ENCODE measurements at regions not wholly inside any gene's neighbourhood (a gene's known extent, or its start where the extent isn't known, plus 50 kb on each side); places are given as distances from the start of the nearest gene placed in this dataset.

- H3K4me1 Mint-ChIP-seq = no peaks in the 10 kb centered on the region
- no peaks in the 10 kb centered on the region for H3K36me3 Mint-ChIP-seq
- no peak for ATAC-seq (ENCODE audit: low read depth in 2 of 2)
- no peak for DNase-seq
- no peaks in the 10 kb centered on the region for H3K9me3 Mint-ChIP-seq
- no peak overlapping the region for H3K4me3 Mint-ChIP-seq
- H3K27ac Mint-ChIP-seq = no peak overlapping the region
- peaks cover 0 to 7% (median under 1%) of the 10 kb centered on the region in 3 donors for H3K27me3 Mint-ChIP-seq
Observed at GRCh38 chr4:100294356-100294755, 104.1 kb upstream of the DDIT4L start.

- H3K36me3 Mint-ChIP-seq = no peaks in the 10 kb centered on the region
- ATAC-seq (ENCODE audit: low read depth in 2 of 2) = no peak
Observed at GRCh38 chr4:100290585-100290984, 100.3 kb upstream of the DDIT4L start.

GRCh38 chr4:100289946-100290345 is 99.7 kb upstream of the DDIT4L start:
- H3K4me3 Mint-ChIP-seq = no peak overlapping the region
- ATAC-seq (ENCODE audit: low read depth in 2 of 2) (no peak), DNase-seq (no peak)
- H3K27me3 Mint-ChIP-seq = peaks cover 0 to 10% (median 0%) of the 10 kb centered on the region in 3 donors
- H3K27ac Mint-ChIP-seq = no peak overlapping the region
- no peaks in the 10 kb centered on the region for H3K4me1 Mint-ChIP-seq
- H3K9me3 Mint-ChIP-seq = no peaks in the 10 kb centered on the region
- no peaks in the 10 kb centered on the region for H3K36me3 Mint-ChIP-seq

More at GRCh38 chr4:100290585-100290984, 100.3 kb upstream of the DDIT4L start:
- no peak overlapping the region for H3K27ac Mint-ChIP-seq
- no peaks in the 10 kb centered on the region for H3K4me1 Mint-ChIP-seq
- H3K9me3 Mint-ChIP-seq = no peaks in the 10 kb centered on the region
- no peak for DNase-seq
- peaks cover 0 to 10% (median 0%) of the 10 kb centered on the region in 3 donors for H3K27me3 Mint-ChIP-seq
- no peak overlapping the region for H3K4me3 Mint-ChIP-seq

GRCh38 chr4:100289530-100289888 is 99.2 kb upstream of the DDIT4L start:
- DNase-seq = no peak
- ATAC-seq (ENCODE audit: low read depth in 2 of 2) = no peak
- H3K27ac Mint-ChIP-seq = no peak overlapping the region
- no peak overlapping the region for H3K4me3 Mint-ChIP-seq
- no peaks in the 10 kb centered on the region for H3K36me3 Mint-ChIP-seq
- H3K27me3 Mint-ChIP-seq = peaks cover 0 to 10% (median 0%) of the 10 kb centered on the region in 3 donors
- H3K9me3 Mint-ChIP-seq = no peaks in the 10 kb centered on the region
- H3K4me1 Mint-ChIP-seq = no peaks in the 10 kb centered on the region

- Mint-ChIP-seq H3K27me3 (peaks cover 0 to 10% (median under 1%) of the 10 kb centered on the region in 3 donors), H3K27ac (no peak overlapping the region), H3K4me1 (no peaks in the 10 kb centered on the region), H3K4me3 (no peak overlapping the region), H3K9me3 (no peaks in the 10 kb centered on the region), H3K36me3 (no peaks in the 10 kb centered on the region)
- ATAC-seq (ENCODE audit: low read depth in 2 of 2) (no peak), DNase-seq (no peak)
Observed at GRCh38 chr4:100288811-100289529, 98.7 kb upstream of the DDIT4L start.

- Mint-ChIP-seq H3K27ac (no peak overlapping the region), H3K9me3 (no peaks in the 10 kb centered on the region), H3K4me3 (no peak overlapping the region), H3K27me3 (peaks cover 0 to 10% (median 4%) of the 10 kb centered on the region in 3 donors), H3K4me1 (no peaks in the 10 kb centered on the region), H3K36me3 (no peaks in the 10 kb centered on the region)
- DNase-seq (no peak), ATAC-seq (ENCODE audit: low read depth in 2 of 2) (no peak)
Observed at GRCh38 chr4:100288161-100288560, 97.9 kb upstream of the DDIT4L start.

- ATAC-seq (ENCODE audit: low read depth in 2 of 2) = no peak
- H3K4me1 Mint-ChIP-seq = no peaks in the 10 kb centered on the region
- no peaks in the 10 kb centered on the region for H3K36me3 Mint-ChIP-seq
- no peak overlapping the region for H3K4me3 Mint-ChIP-seq
- no peak overlapping the region for H3K27ac Mint-ChIP-seq
- H3K9me3 Mint-ChIP-seq = no peaks in the 10 kb centered on the region
- DNase-seq = no peak
- H3K27me3 Mint-ChIP-seq = peaks cover 0 to 10% (median 4%) of the 10 kb centered on the region in 3 donors
Observed at GRCh38 chr4:100287534-100287933, 97.3 kb upstream of the DDIT4L start.

- DNase-seq (no peak), ATAC-seq (ENCODE audit: low read depth in 2 of 2) (no peak)
- H3K4me3 Mint-ChIP-seq = no peak overlapping the region
- peaks cover 0 to 10% (median 4%) of the 10 kb centered on the region in 3 donors for H3K27me3 Mint-ChIP-seq
- H3K27ac Mint-ChIP-seq = no peak overlapping the region
- H3K36me3 Mint-ChIP-seq = no peaks in the 10 kb centered on the region
- H3K9me3 Mint-ChIP-seq = no peaks in the 10 kb centered on the region
- H3K4me1 Mint-ChIP-seq = no peaks in the 10 kb centered on the region
Observed at GRCh38 chr4:100286636-100287035, 96.4 kb upstream of the DDIT4L start.

- Mint-ChIP-seq H3K9me3 (no peaks in the 10 kb centered on the region), H3K27ac (no peak overlapping the region), H3K4me3 (no peak overlapping the region), H3K27me3 (peaks cover 0 to 10% (median 8%) of the 10 kb centered on the region in 3 donors), H3K4me1 (no peaks in the 10 kb centered on the region), H3K36me3 (no peaks in the 10 kb centered on the region)
- ATAC-seq (ENCODE audit: low read depth in 2 of 2) = no peak
- no peak for DNase-seq
Observed at GRCh38 chr4:100285121-100285520, 94.9 kb upstream of the DDIT4L start.

- Mint-ChIP-seq H3K27ac (no peak overlapping the region), H3K27me3 (peaks cover 0 to 9% (median 8%) of the 10 kb centered on the region in 3 donors), H3K4me3 (no peak overlapping the region), H3K9me3 (no peaks in the 10 kb centered on the region), H3K36me3 (no peaks in the 10 kb centered on the region), H3K4me1 (no peaks in the 10 kb centered on the region)
- DNase-seq = no peak
- ATAC-seq (ENCODE audit: low read depth in 2 of 2) = no peak
Observed at GRCh38 chr4:100284129-100284880, 94.0 kb upstream of the DDIT4L start.

GRCh38 chr4:100280807-100281206 is 90.5 kb upstream of the DDIT4L start:
- Mint-ChIP-seq H3K4me3 (no peak overlapping the region), H3K9me3 (no peaks in the 10 kb centered on the region), H3K27ac (no peak overlapping the region), H3K4me1 (no peaks in the 10 kb centered on the region), H3K27me3 (peaks cover 0 to 8% (median 1%) of the 10 kb centered on the region in 3 donors), H3K36me3 (no peaks in the 10 kb centered on the region)
- ATAC-seq (ENCODE audit: low read depth in 2 of 2) (no peak), DNase-seq (no peak)

GRCh38 chr4:100278567-100278966 is 88.3 kb upstream of the DDIT4L start:
- H3K4me3 Mint-ChIP-seq = no peak overlapping the region
- H3K27ac Mint-ChIP-seq = no peak overlapping the region
- H3K36me3 Mint-ChIP-seq = no peaks in the 10 kb centered on the region
- peaks cover 0 to 18% (median 4%) of the 10 kb centered on the region in 3 donors for H3K27me3 Mint-ChIP-seq
- ATAC-seq (ENCODE audit: low read depth in 2 of 2) (no peak), DNase-seq (no peak)
- no peaks in the 10 kb centered on the region for H3K4me1 Mint-ChIP-seq
- H3K9me3 Mint-ChIP-seq = no peaks in the 10 kb centered on the region

GRCh38 chr4:100269446-100269845 is 79.2 kb upstream of the DDIT4L start:
- Mint-ChIP-seq H3K36me3 (no peaks in the 10 kb centered on the region), H3K9me3 (peaks cover 0 to 20% (median 8%) of the 10 kb centered on the region in 7 donors), H3K27ac (no peak overlapping the region), H3K4me3 (no peak overlapping the region), H3K4me1 (no peaks in the 10 kb centered on the region), H3K27me3 (peaks cover 0 to 11% (median 0%) of the 10 kb centered on the region in 3 donors)
- no peak for DNase-seq
- no peak for ATAC-seq (ENCODE audit: low read depth in 2 of 2)

- peaks cover 0 to 25% (median 12%) of the 10 kb centered on the region in 7 donors for H3K9me3 Mint-ChIP-seq
- H3K4me1 Mint-ChIP-seq = no peaks in the 10 kb centered on the region
- H3K27ac Mint-ChIP-seq = no peak overlapping the region
- DNase-seq = no peak
- no peak for ATAC-seq (ENCODE audit: low read depth in 2 of 2)
- H3K27me3 Mint-ChIP-seq = peaks cover 0 to 8% (median 0%) of the 10 kb centered on the region in 3 donors
- no peaks in the 10 kb centered on the region for H3K36me3 Mint-ChIP-seq
- no peak overlapping the region for H3K4me3 Mint-ChIP-seq
Observed at GRCh38 chr4:100268789-100269188, 78.5 kb upstream of the DDIT4L start.
